Fibroblast of upper back skin (primary cell): ENCODE measurements at regions not wholly inside any gene's neighbourhood (a gene's known extent, or its start where the extent isn't known, plus 50 kb on each side); places are given as distances from the start of the nearest gene placed in this dataset.

Source experiments
- DNase-seq: peaks from one replicate; pipeline ENCODE4 v3.0.0-alpha.2; 2013

DNA sequence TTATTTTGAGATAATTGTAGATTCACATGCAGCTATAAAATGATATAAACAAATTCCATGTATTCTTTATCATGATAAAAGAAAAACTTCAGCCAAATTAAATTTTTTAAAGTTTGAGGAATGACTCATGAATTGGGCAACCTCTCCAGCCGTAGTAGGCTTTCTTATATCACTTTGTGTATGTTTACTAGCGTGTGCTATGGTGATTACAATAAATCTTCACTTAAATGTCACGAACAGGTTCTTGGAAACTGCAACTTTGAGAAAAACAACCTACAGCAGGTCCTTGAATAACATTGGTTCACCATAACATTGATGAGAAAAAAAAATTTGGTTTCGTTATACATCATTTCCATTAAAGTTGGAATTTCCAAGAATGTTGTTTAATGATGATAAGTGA is 730.9 kb upstream of the TYRP1 start:
- no peak for DNase-seq

DNA sequence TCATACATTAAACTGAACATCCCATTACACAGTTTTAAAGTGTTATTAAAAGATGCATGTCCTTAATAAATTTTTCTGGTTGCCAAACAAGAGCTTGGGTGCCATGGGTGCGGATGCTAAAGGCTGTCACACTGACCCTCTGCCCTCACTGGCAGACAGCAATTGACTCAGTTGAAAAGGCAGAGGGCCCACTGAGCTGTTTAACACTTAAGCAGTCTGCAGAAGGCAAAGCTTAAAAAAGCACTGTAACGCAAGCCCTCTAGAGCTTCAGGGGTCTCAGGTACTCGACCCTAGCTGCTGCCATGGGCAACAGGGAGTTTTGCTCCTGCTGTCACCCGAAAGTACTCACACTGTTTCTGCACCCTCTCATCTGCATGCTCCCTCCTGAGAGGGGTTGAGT is 726.4 kb upstream of the TYRP1 start:
- no peak for DNase-seq

DNA sequence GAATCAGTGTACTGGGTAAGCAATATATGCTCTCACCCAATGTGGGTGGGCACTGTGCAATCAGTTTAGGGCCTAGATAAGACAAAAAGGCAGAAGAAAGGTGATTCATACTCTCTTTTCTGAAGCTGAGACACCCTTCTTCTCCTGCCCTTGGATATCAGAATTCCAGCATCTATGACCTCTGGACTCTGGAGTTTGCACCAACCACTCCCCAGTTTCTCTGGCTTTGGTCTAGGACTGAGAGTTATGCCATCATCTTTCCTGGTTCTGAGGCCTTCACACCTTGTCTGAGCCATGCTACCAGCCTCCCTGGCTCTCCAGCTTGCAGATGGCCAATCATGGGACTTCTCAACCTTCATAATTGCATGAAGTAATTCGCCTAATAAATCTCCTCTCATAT is 724.6 kb upstream of the TYRP1 start:
- DNase-seq = no peak

DNA sequence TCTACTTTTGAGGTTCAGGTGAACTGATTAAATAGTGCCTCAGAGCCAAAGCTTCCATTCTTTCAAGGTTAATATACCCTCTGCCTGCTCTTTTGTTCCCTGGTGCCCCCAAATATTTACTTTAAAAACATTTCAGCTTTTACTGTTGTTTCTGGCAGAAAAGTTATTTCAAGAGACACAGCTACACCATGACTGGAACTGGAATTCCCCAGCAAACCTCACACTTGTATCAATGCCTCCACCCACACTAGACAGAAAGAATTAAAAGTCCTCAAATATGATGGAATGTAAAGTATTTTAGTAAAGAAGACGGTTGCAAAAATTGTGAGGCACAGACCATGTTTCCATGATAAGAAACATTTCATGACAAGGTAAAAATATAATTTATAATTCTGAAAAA is 720.2 kb upstream of the TYRP1 start:
- peak; percentile 26 for DNase-seq

DNA sequence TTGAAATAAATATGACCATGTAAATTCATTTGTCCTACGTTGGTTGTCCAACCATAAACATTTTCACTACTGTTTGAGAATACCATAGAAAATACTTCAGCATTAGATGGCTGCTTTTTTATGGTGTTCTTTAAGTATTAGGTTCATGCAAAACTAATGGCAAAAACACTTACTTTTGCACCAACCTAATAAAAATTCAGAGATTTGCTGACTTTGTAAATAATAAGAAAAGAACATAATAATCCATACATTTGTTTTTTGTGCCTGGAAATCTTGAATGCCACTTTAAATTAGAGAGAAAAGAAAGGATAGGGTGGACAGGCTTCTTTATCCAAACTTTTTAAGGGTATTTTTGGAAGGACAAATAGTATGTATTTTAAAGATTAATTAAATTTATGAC is 719.7 kb upstream of the TYRP1 start:
- DNase-seq = no peak

DNA sequence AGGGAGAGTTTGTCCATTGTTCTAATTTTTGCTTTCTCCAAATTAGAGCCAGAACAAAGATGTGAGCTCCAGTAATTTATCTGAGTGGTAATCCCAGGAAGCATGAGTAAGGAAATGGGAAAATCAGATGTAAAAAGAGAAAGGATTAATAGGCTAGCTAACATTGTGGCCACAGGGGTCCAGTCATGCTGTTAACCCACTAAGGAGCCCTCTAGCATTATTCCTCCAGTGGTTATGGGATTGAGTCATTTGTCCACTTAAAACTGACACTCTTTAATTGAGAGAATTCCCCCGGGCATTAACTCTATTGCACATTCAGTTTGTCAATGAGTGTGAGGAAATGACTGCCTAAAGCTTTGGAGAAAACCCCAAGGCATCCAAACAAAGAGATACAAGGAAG is 700.3 kb upstream of the TYRP1 start:
- peak; percentile 17 for DNase-seq

DNA sequence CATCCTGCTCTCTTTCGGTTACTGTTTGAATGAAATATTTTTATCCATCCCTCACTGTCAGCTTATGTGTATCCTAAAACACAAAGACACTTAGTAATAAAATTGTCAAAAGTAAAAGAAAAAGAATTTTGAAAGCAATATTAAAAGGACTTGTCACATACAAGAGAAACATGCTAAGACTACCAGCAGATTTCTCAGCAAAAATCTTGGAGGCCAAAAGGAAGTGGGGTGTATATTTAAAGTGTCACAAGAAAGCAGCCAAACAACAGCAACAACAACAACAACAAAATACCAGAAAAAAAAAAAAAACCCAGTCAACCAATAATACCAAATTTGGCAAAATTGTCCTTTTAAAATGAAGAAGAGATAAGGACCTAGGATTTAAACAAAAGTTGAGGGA is 678.7 kb upstream of the TYRP1 start:
- no peak for DNase-seq

DNA sequence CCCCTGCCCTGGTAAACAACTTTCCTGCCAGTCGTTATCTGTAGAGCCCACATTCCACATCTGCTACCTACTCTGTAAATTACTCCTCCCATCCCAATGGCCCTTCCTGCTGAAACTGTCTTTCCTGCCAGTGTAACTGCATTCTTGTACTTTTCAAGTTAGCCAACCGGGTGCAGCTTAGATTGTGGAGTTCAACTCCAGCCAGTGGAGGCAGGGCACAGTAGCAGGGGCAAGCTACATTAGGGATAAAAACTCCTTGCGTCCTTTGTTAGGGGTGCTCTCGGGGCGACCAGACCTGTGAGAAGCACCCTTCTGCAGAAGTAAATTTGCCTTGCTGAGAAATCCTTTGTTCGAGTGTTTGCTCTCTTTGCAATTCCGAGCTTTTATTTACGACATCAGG is 639.0 kb upstream of the TYRP1 start:
- no peak for DNase-seq

DNA sequence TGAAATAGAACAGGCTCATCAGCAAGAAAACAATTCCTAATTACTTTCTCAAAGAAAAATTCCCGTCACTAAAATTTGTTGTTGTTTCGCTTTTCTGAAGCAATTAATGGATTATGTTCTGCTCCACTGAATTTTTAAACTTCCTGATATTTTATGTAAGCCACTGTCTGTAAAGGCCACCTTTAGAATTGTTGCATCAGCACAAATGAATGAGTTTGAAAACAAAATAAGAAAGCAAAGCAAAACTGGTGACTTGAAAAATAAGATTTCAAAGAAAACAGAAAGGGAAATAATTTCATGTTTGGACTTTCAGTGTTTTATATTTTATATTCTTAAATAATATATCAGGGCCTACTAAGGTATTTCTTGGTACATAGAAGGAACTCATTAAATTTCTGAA is 636.3 kb upstream of the TYRP1 start:
- no peak for DNase-seq

DNA sequence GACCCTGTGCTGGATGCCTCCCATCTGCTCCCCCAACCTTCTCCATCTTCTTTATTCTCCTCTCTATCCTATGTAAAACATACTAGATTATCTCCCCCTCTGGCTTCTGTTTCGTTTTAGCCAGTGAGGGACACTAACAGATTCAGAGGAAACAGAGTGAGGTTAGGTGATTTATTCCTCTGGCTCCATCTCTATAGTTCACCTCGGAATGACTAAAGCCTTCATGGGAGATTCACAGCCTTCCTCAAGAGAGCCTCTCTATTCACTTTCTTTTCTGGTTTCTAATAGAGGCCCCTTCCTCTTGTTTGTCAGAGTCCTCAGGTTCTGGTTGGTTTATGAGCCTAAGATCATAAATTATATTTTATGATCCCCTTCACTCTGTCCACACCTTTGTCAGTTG is 633.1 kb upstream of the TYRP1 start:
- no peak for DNase-seq

DNA sequence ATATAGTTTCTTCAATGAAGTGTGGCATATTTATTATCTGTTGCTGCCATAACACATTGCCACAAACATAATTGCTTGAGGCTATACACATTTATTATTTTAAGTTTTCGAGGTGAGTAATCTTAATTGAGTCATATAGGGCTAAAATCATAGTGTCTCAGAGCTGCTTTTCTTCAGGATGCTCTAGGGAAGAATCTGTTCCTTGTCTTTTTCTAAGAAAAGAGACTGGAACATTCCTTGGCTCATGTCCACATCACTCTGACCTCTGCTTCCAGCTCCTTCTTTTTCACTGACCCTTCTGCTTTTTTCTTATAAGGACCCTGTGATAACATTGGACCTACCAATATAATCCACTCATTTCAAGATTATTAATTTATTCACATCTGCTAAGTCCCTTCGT is 632.4 kb upstream of the TYRP1 start:
- no peak for DNase-seq

DNA sequence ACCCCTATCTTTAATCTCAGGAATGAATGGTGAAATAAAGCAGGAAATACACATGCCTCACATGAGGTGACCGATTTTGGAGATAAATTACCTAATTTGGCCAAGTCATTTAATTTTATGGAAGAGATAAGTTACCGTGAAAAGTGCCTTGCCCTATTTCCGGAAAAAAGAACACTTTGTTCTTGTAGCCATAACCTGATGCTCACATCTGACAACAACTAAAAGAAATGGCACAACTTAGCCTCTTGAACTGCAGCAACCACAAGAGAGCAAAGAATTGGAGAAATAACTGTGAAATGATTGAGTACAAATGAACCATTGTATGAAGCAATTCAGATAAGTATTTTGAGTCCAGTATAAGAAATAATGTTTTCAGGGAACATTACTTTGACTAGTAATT is 628.1 kb upstream of the TYRP1 start:
- no peak for DNase-seq

DNA sequence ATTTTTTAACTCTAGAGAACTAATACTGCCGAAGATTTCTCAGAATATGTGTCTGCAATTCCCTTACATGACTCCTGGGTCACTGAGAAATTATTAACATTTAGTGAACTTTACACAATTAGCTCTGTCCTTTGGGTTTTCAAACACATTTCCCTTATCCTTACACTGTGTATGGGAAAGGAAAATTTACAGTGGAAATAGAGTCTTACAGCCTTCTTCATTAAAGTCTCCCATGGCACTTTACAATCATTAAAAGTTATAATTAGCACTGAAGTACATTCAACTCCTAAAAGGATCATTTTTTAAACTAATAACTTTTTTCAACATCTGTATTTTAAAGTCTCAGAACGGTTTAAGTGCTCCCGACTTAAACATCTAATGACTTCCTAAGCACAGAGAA is 627.5 kb upstream of the TYRP1 start:
- no peak for DNase-seq

DNA sequence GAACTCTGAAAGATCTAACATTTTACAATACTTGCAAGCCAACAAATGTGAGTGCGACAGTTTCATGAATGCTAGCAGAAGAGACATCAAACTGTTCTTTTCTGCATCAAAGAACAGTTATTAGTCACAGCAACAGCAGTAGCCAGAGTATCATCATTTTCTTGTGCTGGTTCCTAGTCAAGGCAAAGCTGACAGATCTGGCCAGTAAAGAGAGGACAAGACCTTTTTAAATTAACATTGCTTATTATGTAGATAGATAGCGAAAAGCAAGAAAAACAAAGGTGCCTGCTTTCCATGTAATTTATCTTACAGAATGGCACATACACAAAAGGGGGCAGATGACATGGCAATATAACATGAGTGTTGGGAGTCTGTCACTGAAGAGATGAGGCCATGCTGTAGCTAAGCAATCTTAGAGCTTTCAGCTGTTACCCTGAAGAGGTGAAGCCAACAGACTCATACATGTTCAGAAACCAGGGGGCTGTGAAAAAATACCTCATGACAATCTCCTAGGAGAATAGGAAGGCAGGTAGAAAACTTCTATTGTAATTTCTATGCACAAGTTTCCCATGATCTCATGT is 626.6 kb upstream of the TYRP1 start:
- DNase-seq = no peak

DNA sequence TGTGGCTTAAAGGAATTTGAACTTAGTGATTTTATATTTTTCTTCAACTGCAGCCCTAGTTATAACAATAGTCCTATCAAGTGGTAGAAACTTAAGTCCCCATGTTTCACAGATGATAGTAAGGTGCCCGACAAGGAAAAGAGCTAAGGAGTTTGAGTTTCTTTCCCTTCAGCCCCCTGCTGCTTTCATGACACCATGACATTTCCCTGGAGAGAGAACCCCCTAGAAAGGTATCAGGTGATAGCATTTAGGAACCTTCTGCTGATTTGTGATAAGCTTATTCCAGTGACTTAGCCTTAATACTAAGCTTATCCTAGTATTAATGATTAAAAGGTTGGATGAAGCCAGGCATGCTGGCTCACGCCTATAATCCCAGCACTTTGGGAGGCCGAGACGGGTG is 623.8 kb upstream of the TYRP1 start:
- DNase-seq = no peak

DNA sequence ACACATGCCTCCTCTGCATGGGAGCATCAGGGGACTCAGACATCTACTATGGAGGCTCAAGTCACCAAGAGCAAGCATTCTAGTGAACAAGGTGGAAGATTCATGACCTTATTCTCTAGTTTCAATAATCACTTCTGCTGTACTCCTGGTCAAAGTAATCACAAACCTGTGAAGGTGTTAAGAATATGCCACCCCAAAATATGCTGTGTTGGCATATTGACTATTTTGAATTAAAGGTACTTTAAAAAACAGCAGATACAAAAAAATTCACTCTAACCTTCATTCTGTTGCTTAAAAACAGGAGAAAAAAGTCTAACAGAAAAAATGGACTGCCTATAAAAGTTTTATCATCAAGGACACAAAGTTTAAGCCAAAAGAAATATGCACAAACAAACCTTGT is 607.8 kb upstream of the TYRP1 start:
- no peak for DNase-seq

DNA sequence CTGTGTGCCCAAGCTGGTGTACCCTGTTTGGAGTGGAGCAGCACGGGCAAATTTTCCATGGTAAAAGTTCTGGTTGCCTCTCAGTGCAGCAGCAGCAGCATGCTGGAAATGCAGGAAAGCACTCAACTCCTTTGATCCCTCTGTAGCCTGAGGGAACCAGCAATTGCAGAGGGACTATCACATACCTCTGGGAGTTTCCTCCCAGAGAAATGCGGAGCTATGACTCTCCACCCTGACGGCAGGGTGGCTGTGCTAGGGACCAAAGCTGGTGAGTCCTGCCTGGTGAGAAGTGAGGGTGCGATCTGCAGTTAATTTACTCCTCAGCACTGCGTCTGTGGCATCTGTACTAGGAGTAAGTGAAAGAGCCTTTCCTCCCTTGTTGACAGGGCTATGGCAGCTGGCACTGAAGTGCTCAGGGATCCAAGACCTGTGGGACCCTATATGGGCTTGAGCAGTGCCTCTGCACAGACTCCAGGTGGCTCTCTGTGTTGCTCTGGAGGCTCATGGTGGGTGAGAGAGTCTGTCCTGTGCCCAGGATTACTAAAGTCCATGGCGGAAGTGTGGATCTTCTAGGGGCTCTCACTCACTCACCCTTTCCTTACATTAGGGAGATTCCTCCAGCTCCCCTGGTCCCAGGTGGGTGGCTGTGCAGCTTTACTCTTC is 601.2 kb upstream of the TYRP1 start:
- no peak for DNase-seq

DNA sequence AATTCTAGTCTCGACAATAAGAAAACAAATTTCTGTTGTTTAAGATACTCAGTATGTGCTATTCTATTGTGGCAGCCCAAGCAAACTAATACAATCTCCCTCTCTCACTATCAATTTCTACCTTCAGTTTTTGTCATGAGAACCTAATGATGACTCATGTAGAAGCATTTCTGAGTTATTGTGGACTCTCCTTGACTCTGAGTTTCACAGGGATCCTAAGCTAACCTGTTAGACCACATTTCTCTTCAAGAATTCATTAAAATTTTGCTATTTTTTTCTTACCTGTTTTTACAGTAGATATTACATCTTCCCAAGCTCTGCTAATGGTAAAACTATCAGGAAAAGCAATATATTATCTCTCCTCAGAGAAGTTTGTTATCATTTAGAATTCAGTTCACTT is 599.1 kb upstream of the TYRP1 start:
- no peak for DNase-seq

DNA sequence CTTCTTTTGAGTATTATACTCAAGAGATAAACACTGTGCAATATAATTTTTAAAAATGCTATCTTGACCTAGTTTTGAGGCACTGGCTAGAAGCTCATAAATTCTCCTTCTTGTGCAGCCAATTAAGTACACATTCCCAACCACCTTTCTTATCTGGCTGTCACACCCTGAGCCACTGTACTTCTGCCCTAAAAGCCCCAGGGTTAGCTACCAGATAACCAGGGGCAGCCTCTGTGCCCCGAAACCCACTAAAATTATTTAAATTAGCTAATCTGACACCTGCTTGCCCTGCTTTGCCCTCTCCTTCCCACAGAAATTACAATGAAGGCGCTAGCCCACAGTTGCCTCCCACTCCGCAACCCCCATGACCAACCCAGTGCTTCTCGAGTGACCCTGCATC is 597.3 kb upstream of the TYRP1 start:
- no peak for DNase-seq

DNA sequence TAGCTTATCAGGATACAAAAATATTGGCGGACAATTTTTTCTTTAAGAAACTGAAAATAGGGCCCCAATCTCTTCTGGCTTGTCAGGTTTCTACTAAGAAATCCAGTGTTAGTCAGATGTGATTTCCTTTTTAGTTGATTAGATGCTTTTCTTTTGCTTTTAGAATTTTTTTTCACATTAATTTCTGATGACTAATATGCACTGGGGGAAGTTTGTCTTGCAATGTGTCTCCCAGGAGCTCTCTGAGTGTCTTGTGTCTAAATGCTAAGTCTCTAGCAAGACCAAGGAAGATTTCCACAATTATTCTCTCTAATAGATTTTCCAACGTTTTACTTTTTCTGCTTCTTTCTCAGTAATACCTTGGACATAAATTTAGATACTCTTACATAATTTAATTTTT is 559.8 kb upstream of the TYRP1 start:
- DNase-seq = peak; percentile 4

DNA sequence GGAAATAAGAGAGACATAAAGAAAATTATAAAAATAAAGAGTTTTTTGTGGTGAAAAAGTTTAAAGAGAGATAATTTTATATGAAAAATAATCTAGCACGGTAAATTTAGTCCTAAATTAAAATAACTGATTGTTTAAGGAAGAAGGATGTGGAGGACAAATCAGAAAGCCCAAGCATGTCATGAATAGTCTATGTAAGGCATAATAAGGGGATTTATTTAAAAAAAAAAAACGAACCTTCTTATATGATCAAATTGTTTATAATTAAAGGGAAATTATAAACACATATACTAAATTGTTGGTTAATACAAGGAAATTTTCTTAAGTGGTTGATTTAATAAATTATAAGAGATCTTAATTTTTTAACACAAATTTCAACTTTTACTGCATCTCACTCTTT is 551.8 kb upstream of the TYRP1 start:
- DNase-seq = no peak

DNA sequence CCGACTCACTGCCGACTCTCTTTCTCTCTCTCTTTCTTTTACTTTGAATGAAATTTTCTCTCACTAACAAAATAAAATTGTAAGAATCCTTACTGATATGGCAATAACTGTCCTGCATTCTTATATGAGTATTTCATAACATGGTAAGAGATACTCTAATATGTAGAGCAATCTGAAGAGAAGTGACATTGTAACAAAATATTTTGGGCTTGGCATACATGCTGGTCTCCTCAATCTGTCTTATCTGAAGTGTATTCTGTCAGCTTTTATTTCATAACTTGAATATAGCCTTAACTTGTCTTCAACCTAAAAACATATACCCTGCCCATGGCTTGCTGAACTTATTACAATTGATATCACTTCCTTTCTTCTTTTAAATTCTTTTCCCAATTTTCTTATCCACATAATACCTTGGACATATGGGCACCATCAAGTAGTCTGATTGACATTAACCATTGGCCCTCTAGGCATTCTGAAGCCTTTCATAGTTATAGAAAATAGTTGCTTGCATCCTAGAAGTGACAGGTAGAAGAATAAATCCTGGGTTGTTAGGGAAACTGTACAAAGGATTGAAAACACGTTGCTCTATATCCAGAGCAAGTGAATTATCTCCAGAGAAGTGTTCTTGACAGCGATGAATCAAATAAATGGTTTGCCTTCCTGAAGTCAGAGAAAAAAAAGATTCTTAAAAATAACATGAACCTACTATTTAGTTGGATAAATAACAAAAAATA is 537.6 kb upstream of the TYRP1 start:
- DNase-seq = no peak

DNA sequence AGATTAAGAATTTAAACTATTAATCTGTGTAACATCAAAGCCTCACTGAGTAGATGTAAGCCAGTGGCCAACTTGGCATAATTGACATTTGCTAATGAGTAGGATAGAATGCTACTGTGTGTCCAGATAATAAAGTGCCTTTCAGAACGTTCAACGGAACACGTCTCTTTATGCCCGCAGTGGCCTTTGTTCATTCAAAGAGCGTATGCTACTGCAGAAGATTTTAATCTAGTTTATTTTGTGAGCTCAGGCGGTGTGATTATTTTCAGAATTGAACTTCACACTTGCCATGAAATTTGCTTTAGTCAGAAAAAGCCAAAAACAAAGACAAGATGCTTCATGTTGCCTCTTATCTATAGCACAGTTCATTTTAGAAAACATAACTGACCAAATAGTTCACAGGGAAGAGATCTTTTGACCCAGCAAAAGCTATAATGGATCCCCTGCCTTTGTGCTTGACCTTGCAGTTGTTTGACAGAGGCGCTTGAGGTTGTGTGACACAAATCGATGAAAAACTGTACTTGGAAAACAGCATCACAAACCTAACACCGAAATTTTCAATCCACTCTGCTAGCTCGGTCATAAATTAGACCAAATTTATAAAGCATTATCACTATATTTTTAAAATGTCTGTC is 530.9 kb upstream of the TYRP1 start:
- no peak for DNase-seq
